ENCODE measurements at regions not wholly inside any gene's neighbourhood (a gene's known extent, or its start where the extent isn't known, plus 50 kb on each side); places are given as distances from the start of the nearest gene placed in this dataset.

- Histone ChIP-seq H3K9me3 (ENCODE audit: low read length) (no peaks in the 10 kb centered on the region), H3K9ac (ENCODE audit: low read length) (no peak overlapping the region), H2AFZ (ENCODE audit: low read depth, low read length) (no peak overlapping the region), H3K9me2 (ENCODE audit: insufficient read depth, low read length) (no peaks in the 10 kb centered on the region), H3F3A (ENCODE audit: insufficient read depth, low read length, poor library complexity, severe bottlenecking) (no peaks in the 10 kb centered on the region), H3K36me3 (ENCODE audit: insufficient read depth, low read length) (no peaks in the 10 kb centered on the region), H4K20me1 (ENCODE audit: insufficient read depth) (no peaks in the 10 kb centered on the region), H3K27ac (ENCODE audit: low read length) (no peak overlapping the region), H3K27me3 (ENCODE audit: insufficient read depth, low read depth, low read length) (no peaks in the 10 kb centered on the region), H3K4me2 (ENCODE audit: low read length) (no peak overlapping the region), H3K4me3 (ENCODE audit: low read length) (no peak overlapping the region), H3K79me2 (replicated peaks; ENCODE audit: insufficient read depth, low read length) (no peaks in the 10 kb centered on the region)
- TF ChIP-seq EP300 (conservative IDR thresholded peaks at IDR 0.05; ENCODE audit: poor library complexity, severe bottlenecking) (no peak), RAD21 (conservative IDR thresholded peaks at IDR 0.05) (no peak), POLR2AphosphoS5 (IDR thresholded peaks at IDR 0.05) (no peak), TAF1 (IDR thresholded peaks at IDR 0.05; ENCODE audit: low read depth) (no peak), SMC3 (conservative IDR thresholded peaks at IDR 0.05; ENCODE audit: poor library complexity) (no peak), MXI1 (conservative IDR thresholded peaks at IDR 0.05; ENCODE audit: poor library complexity, severe bottlenecking) (no peak), REST (IDR thresholded peaks at IDR 0.05; ENCODE audit: borderline replicate concordance) (no peak), EZH2 (IDR thresholded peaks at IDR 0.05; ENCODE audit: borderline replicate concordance, insufficient read depth, low read length, poor library complexity, severe bottlenecking) (no peak)
- TF ChIP-seq, protein P1, sequence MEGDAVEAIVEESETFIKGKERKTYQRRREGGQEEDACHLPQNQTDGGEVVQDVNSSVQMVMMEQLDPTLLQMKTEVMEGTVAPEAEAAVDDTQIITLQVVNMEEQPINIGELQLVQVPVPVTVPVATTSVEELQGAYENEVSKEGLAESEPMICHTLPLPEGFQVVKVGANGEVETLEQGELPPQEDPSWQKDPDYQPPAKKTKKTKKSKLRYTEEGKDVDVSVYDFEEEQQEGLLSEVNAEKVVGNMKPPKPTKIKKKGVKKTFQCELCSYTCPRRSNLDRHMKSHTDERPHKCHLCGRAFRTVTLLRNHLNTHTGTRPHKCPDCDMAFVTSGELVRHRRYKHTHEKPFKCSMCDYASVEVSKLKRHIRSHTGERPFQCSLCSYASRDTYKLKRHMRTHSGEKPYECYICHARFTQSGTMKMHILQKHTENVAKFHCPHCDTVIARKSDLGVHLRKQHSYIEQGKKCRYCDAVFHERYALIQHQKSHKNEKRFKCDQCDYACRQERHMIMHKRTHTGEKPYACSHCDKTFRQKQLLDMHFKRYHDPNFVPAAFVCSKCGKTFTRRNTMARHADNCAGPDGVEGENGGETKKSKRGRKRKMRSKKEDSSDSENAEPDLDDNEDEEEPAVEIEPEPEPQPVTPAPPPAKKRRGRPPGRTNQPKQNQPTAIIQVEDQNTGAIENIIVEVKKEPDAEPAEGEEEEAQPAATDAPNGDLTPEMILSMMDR (IDR thresholded peaks at IDR 0.05; ENCODE audit: poor library complexity, severe bottlenecking) = no peak
Measured at GRCh38 chrX:127138218-127138617, 318.7 kb downstream of the PRR32 start.

- no peaks in the 10 kb centered on the region for H3F3A ChIP-seq (ENCODE audit: insufficient read depth, low read length, poor library complexity, severe bottlenecking)
- no peaks in the 10 kb centered on the region for H3K9me2 ChIP-seq (ENCODE audit: insufficient read depth, low read length)
- TF ChIP-seq, protein P1 (IDR thresholded peaks at IDR 0.05; ENCODE audit: poor library complexity, severe bottlenecking) = no peak
- TF ChIP-seq SMC3 (conservative IDR thresholded peaks at IDR 0.05; ENCODE audit: poor library complexity) = no peak
- TF ChIP-seq POLR2AphosphoS5 (IDR thresholded peaks at IDR 0.05) = no peak
- TF ChIP-seq MXI1 (conservative IDR thresholded peaks at IDR 0.05; ENCODE audit: poor library complexity, severe bottlenecking) = no peak
- TF ChIP-seq REST (IDR thresholded peaks at IDR 0.05; ENCODE audit: borderline replicate concordance) = no peak
- H2AFZ ChIP-seq (ENCODE audit: low read depth, low read length) = no peak overlapping the region
- no peak overlapping the region for H3K4me3 ChIP-seq (ENCODE audit: low read length)
- H3K27ac ChIP-seq (ENCODE audit: low read length) = no peak overlapping the region
- H3K9me3 ChIP-seq (ENCODE audit: low read length) = no peaks in the 10 kb centered on the region
- H3K9ac ChIP-seq (ENCODE audit: low read length) = no peak overlapping the region
- no peak overlapping the region for H3K4me2 ChIP-seq (ENCODE audit: low read length)
- H3K27me3 ChIP-seq (ENCODE audit: insufficient read depth, low read depth, low read length) = no peaks in the 10 kb centered on the region
- H3K79me2 ChIP-seq (replicated peaks; ENCODE audit: insufficient read depth, low read length) = no peaks in the 10 kb centered on the region
- H3K36me3 ChIP-seq (ENCODE audit: insufficient read depth, low read length) = no peaks in the 10 kb centered on the region
- H4K20me1 ChIP-seq (ENCODE audit: insufficient read depth) = no peaks in the 10 kb centered on the region
Measured at GRCh38 chrX:127177966-127178365, 358.4 kb downstream of the PRR32 start.

Data from neural cell (in vitro differentiated cells).